HG02571 (cell line): ENCODE measurements at regions not wholly inside any gene's neighbourhood (a gene's known extent, or its start where the extent isn't known, plus 50 kb on each side); places are given as distances from the start of the nearest gene placed in this dataset.

Source experiments
- ATAC-seq: cut with Tn5 transposase; IDR thresholded peaks from one replicate; pipeline ENCODE4 v1.9.1; 2021; ENCODE audit warnings: mild to moderate bottlenecking, moderate library complexity; ENCODE audit not compliant: unreplicated experiment

DNA sequence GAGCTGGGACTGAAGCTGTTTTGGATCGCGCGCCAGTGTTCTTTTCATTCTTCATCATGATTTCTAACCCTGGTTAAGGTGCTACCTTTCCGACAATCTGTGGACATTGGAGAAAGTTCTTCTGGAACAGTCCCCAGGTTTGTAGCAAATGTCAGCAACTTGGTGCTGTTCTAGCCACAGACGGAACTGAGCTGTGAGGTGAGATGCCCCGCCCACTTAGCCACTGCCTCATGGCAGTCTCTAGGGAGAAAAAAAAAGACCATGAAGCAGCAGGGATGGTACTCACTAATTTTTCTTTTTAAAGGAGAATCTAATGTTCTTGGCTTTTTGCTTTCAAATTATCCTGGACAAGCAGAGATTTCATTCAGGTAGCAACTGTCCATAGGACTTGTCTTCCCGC, 72.1 kb upstream of the STK32A start:
- ATAC-seq, result no peak

DNA sequence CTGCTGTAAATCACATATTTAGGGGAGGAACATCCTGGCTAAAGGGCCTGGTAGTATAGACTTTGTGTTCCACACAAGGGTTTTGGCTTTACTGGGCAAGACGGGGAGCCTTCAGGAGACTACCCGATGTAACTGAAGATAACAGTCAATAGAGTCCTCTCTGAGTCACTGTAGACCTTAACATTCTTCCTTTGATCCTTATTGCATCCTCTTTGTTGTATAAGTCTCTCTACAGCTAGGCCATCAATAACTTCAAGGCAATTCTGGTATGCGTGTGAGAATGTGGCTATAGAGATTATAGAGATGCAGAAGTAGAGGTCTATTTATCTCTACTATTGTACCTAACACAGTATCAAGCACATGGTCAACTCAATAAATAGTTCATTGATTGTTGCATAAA, 67.3 kb upstream of the STK32A start:
- ATAC-seq, result no peak

DNA sequence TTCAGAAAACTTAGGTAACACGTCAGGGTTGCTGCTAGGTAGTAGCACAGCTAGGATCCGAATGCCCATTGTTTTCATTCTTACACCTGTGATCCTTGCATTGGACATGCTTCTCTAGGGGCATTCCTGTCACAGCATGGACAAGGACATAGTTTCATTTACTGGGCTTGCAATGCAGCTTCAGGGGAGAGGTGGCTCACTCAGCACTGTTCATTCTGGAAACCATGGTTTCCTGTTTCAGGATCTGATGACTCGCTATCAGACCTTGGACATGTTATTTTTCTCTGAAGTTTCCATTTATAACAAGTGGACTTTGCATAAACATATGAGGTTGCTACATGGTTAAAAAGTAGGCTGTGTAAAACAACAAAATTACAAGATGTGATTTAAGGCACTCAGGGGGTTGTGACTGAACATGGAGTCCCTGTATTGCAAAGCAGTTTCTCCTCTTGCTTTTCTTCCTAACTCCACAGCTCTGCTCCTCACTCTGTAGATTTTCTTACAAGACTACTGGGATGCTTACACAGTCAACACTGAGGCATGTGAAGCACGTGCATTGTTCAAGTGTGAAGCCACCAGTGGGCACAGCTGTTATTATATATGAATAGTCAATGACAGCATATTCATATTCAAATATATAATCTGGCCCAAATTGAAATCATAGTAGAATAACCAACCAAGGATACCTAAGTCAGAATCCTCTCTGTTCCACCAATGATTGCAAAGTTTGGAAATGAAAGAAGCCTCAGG, 66.1 kb upstream of the STK32A start:
- ATAC-seq, result no peak

DNA sequence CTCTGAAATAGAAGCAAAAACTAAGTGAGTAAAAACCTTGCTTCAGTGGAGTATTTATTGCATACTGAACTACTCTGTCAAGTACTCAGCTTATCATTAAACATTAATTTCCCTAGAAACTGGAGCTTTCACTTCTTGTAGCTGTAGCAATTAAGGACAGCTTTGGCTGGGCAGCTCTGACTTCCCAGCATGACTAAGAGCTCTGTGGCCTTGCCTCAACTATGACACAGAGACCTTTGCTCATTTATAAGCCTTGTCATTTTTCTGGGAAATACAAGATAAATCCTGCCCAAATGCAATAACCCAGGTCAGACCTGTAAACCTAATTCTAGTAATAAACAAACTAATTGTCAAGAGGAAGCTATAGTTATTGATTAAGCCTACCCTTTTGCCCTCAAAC, 65.4 kb upstream of the STK32A start:
- ATAC-seq, result no peak

DNA sequence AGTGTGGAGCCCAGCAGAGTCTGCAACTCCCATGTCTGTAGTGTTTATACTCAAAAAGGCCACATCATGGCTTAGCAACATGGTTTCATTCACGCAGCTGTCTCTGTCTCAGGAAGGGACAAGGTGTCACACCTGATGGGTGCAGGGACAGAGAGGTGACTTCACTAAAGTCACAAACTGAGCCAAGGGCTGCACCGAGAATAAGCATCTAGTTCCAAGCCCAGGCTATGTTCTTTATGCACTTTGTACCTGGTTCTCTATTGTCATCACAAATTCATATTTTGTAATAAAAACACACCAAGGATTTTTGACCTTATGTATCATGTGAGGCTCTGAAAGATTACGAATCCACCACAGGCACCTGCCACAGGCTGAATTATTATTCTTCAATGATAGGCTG, 64.9 kb upstream of the STK32A start:
- no peak for ATAC-seq

DNA sequence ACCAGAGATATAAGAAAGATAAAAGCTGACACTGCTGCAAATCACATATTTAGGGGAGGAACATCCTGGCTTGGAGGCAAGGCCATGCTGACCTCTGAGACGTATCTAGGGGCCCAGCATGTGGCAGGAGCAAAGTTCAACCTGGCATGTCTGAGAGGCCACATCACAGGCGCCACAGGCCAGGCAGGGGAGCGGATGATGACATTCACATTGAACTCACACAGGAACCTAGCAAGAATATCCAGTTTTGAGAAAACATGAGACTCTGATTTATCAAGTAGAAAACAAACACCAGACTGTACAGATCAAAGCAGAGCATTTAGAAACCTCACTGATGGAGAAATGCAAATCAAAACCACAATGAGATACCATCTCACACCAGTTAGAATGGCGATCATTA, 64.2 kb upstream of the STK32A start:
- peak; percentile 52 for ATAC-seq

DNA sequence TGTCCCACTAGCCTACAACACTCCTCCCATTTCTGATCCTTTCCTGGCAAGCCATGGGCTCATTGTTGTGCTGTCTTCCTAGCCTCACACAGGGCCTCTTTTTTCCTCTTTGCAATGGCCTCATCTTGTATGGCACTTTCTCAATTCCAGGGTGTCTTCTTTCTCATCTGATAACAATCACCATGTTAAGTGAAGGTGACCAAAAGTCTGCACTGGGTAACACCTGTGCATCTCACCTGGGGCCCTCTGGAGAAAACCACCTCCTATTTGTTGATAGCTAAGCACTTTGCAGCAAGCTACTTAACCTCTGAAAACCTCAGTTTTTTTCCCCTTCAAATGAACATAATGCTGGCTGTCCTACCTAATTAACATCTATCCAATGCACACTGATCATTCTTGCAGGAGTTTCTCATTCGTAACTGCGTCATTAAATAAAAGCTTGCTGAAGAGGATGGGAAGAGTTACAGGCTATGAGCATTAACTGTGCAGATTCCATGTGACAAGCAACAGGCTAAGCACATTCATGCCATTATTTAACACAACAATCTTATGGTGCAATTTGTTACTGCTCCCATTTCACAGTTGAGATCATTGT, 60.1 kb upstream of the STK32A start:
- ATAC-seq, result no peak

DNA sequence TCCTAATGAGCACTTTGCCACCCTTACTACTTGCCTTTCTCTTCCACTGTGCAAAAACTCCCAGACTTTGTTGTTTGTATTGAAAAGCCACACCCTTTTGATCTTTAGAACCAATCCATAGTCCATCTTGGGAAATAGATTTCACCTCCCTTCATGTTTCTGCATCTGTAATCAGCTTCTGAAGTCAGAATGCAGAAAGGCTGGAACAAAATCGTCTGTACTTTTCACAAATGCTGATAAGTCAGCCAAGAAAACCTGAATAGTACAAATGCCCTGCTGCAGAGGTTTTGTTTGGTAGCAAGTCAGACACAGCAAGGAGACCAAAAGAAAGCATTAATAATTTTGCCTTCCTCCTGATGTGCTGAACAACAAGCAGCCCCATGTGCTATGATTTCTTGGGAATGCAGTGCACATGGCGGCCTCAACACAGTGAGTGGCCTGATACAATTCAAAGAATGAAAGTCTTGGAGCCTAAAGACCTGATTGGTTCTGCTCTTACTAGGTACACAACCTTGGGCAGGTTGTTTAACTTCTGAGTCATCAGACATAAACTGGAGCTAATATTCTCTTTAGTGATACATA, 59.2 kb upstream of the STK32A start:
- ATAC-seq, result no peak

DNA sequence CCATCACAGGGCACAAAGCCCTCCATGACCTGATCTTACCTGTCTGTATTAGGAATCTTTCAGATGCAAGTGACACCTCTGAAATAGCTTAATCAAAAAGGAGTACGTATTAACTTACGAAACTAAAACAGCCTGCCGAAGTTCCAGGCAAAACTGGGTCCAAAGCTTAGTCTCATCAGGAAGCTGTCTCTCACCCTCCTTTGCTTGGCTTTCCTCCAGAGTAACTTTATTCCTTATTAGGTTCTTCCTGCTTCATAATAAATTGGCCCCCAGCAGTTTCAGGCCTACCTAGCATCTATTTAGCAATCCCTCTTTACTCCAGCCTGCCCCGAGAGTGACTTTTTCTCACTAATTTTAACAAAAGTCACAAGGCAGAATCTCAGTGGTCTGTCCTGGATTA, 58.4 kb upstream of the STK32A start:
- no peak for ATAC-seq

DNA sequence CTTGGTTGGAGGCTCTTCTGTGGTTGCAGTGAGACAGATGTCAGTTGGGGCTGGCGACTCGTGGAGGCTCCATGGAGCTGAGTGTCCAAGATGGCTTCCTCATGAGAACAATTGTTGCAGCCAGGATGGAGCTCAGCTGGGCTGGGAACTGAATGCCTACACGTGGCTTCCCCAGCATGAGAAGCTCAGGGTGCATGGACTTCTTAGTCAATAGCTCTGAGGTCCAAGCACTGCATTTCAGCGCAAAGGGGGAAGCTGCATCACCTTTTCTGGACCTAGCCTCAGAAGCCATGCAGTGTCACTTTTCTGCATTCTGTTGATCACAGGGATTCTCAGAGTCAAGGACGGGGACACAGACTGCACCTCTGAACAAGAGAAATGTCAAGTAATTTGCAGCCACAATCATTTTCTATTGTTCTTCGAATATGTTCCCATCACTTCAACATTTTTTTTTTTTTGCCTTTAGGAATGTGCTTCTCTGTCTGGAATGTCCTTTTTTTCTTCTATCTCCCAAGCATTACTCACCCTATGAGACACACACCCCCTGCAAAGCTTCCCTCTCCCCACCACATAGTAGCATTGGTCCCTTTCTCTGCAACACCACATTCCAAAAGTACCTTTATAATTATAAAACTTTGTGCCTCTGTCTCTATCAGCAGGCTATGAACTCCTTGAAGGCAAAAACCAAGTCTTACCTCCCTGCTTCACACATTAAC, 57.5 kb upstream of the STK32A start:
- ATAC-seq, result no peak

DNA sequence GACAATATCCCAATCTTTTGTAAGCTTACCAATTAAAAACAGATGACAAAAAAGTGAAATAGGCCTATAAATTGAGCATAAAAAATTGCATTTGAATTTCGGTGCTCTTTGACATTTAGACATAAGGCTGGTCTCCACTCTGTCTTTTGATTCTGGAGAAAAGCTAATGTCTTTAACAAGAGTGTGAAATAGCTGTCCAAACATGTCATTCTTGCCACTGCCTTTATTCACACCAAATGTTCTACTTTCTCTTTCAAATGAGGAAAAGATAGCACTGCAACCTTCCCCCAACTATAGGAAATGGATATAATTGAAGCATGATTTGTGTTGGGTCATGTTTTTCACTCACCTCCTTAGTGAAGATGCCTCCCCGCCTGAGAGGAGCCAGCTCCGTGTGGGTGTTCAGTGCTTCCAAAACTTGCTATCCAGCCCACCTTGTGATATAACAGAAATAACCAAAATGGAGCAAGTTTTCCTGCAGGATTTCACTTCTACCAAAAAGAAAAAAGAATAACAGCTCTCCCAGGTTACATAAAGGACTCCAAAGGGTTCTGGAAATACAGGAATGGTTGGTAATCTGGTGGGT, 55.2 kb upstream of the STK32A start:
- ATAC-seq, result no peak

DNA sequence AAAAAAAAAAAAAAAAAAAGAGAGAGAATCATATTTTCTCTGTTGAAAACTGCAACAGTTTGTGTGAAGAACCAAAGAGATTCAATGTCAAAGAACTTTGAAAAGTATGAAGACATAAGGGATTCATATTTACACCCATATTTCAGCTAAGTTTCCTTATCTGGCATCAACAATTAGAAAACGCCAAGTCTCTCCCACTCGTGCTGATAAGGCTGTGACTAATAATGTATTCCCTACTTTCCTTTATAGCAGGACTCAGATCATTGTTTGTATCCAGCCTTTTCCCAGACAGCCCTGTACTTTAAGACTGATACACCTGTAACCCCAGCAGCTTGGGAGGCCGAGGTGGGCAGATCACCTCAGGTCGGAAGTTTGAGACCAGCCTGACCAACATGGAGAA, 54.1 kb upstream of the STK32A start:
- ATAC-seq, result no peak
